K562 (cell line): ENCODE measurements at regions not wholly inside any gene's neighbourhood (a gene's known extent, or its start where the extent isn't known, plus 50 kb on each side); places are given as distances from the start of the nearest gene placed in this dataset.

Source experiments
- ATAC-seq: fragments of 200-7000 bp; cut with Tn5 transposase; 3 replicates; pipeline ENCODE4 v1.9.1; 2020; ENCODE audit warnings: moderate library complexity
- BruUV-seq: library from RNA; stranded (reverse); fragments of 400-500 nt; replicated peaks from 2 replicates; lab custom pipeline; 2021; lab: Mats Ljungman, UMichigan
- CTCF ChIA-PET: fragments of 300-600 bp; formaldehyde crosslinking; extraction: SDS; loops from one replicate; lab custom pipeline; 2021; ENCODE audit warnings: low intra/inter-chr PET ratio; lab: Yijun Ruan, JAX
- POLR2A ChIA-PET: fragments of 300-600, 350-650 bp; sonication (Branson Sonifier 250); formaldehyde crosslinking; extraction: SDS; loops from one replicate; lab custom pipeline; 2021; ENCODE audit warnings: antibody characterized with exemption, inconsistent platforms; lab: Yijun Ruan, JAX
- DNase-seq, 4 experiments: peaks; one replicate each; pipeline versions ENCODE4 v3.0.0 to v3.0.0-alpha.2; 2011 to 2018; ENCODE audit warnings: low spot score in 3 of 4, mixed read lengths in 3 of 4; ENCODE audit errors: extremely low read depth in 1 of 4
- FAIRE-seq: peaks from 2 replicates; lab custom pipeline; 2011; peaks lifted over from hg19 to GRCh38; lab: Jason Lieb, UNC
- H2AFZ ChIP-seq: 2 replicates; pipeline ENCODE4 v1.6.0; 2011; ENCODE audit warnings: low read depth, low read length, control low read depth, inconsistent platforms
- H3K27ac ChIP-seq: fragments of 200-600 bp; 3 replicates; pipeline ENCODE4 v1.8.0; 2011; ENCODE audit warnings: low read depth, mild to moderate bottlenecking, control low read depth, inconsistent platforms, low read length, moderate library complexity, mixed read lengths; ENCODE audit errors: extremely low read depth
- H3K27me3 ChIP-seq, 2 experiments: fragments of 300-600 bp in 1 of 2; 2 replicates in 1 of 2; 3 replicates in 1 of 2; pipeline versions ENCODE4 v1.6.0 to v1.8.0; 2011; ENCODE audit warnings: inconsistent platforms in 2 of 2, low read length in 2 of 2, mild to moderate bottlenecking in 1 of 2, mixed read lengths in 1 of 2, moderate library complexity in 1 of 2; ENCODE audit not compliant: control insufficient read depth in 2 of 2, insufficient read depth in 2 of 2
- H3K36me3 ChIP-seq: fragments of 300-600 bp; 3 replicates; pipeline ENCODE4 v1.8.0; 2011; ENCODE audit warnings: mild to moderate bottlenecking, low read length, inconsistent platforms; ENCODE audit not compliant: control insufficient read depth, insufficient read depth
- H3K4me1 ChIP-seq, 2 experiments: fragments of 200-600 bp in 1 of 2; replicated peaks in 1 of 2; 2 replicates in 1 of 2; 3 replicates in 1 of 2; pipeline versions ENCODE4 v1.5.1 to v1.8.0; 2011; ENCODE audit warnings: inconsistent platforms in 2 of 2, low read length in 2 of 2, mild to moderate bottlenecking in 1 of 2, mixed read lengths in 1 of 2, moderate library complexity in 1 of 2; ENCODE audit not compliant: control insufficient read depth in 2 of 2, insufficient read depth in 2 of 2
- H3K4me2 ChIP-seq: 2 replicates; pipeline ENCODE4 v1.6.1; 2011; ENCODE audit warnings: low read length, control low read depth, inconsistent platforms, mixed read lengths; ENCODE audit not compliant: insufficient read depth
- H3K4me3 ChIP-seq: fragments of 200-600 bp; sonication (generic), shearing (Covaris generic); 2 replicates; pipeline ENCODE4 v1.5.1; 2016; ENCODE audit warnings: control low read depth, inconsistent platforms
- H3K79me2 ChIP-seq: fragments of 200-600 bp; 3 replicates; pipeline ENCODE4 v1.8.0; 2011; ENCODE audit warnings: low read length, inconsistent platforms; ENCODE audit not compliant: control insufficient read depth, insufficient read depth
- H3K9ac ChIP-seq, 2 experiments: 2 replicates each; pipeline versions ENCODE4 v1.6.0 to v1.6.1; 2011; ENCODE audit warnings: low read depth in 2 of 2, low read length in 2 of 2, control low read depth in 1 of 2, inconsistent platforms in 1 of 2, mild to moderate bottlenecking in 1 of 2, mixed read lengths in 1 of 2; ENCODE audit not compliant: insufficient read depth in 1 of 2
- H3K9me1 ChIP-seq: one replicate; pipeline ENCODE4 v1.6.0; 2011; ENCODE audit warnings: inconsistent platforms, mild to moderate bottlenecking, low read length, moderate library complexity; ENCODE audit not compliant: control insufficient read depth, insufficient read depth
- H3K9me3 ChIP-seq: replicated peaks from 2 replicates; pipeline ENCODE4 v1.5.1; 2011; ENCODE audit warnings: low read depth, low read length, inconsistent platforms; ENCODE audit not compliant: control insufficient read depth, insufficient read depth
- H4K20me1 ChIP-seq: replicated peaks from 2 replicates; pipeline ENCODE4 v1.6.1; 2011; ENCODE audit warnings: low read length, inconsistent platforms, mixed read lengths; ENCODE audit not compliant: control insufficient read depth, insufficient read depth
- C11orf30 ChIP-seq: fragments of 450-650 bp; IDR thresholded peaks from 2 replicates; pipeline ENCODE4 v1.6.1; 2016; ENCODE audit warnings: low read depth, mild to moderate bottlenecking
- CREB1 ChIP-seq, 2 experiments: sonication (generic) in 1 of 2; formaldehyde crosslinking in 1 of 2; IDR thresholded peaks; 2 replicates each; pipeline versions ENCODE4 v1.6.1 to v1.8.0; 2012 to 2022; ENCODE audit warnings: inconsistent platforms in 1 of 2, mild to moderate bottlenecking in 1 of 2, missing genetic modification reagents in 1 of 2, moderate library complexity in 1 of 2
- E2F3 ChIP-seq: fragments of 250-450 bp; sonication (Bioruptor Pico); IDR thresholded peaks from 2 replicates; pipeline ENCODE4 v1.4.0; 2020; ENCODE audit warnings: mild to moderate bottlenecking
- FOXJ2 ChIP-seq: fragments of 200-800 bp; sonication (Bioruptor generic); IDR thresholded peaks from 2 replicates; pipeline ENCODE4 v1.6.1; 2016; ENCODE audit warnings: missing genetic modification characterization, missing compliant biosample characterization
- GTF2A2 ChIP-seq: IDR thresholded peaks from 2 replicates; pipeline ENCODE4 v1.6.1; 2016; ENCODE audit warnings: mild to moderate bottlenecking, missing genetic modification characterization, missing compliant biosample characterization
- JUND ChIP-seq, 2 experiments: IDR thresholded peaks; 2 replicates in 1 of 2; 3 replicates in 1 of 2; pipeline ENCODE4 v1.6.1; 2011; ENCODE audit warnings: borderline replicate concordance in 2 of 2, low read depth in 2 of 2, low read length in 2 of 2, improper control_type of control experiment in 1 of 2, missing biosample characterization in 1 of 2, missing genetic modification characterization in 1 of 2, missing genetic modification reagents in 1 of 2
- MTA2 ChIP-seq: fragments of 450-650 bp; IDR thresholded peaks from 2 replicates; pipeline ENCODE4 v1.6.1; 2016; ENCODE audit warnings: low read depth
- TCF7 ChIP-seq: sonication (generic); IDR thresholded peaks from 2 replicates; pipeline ENCODE4 v1.6.1; 2016; ENCODE audit warnings: antibody characterized with exemption, borderline replicate concordance
- WHSC1 ChIP-seq: IDR thresholded peaks from one replicate; pipeline ENCODE4 v1.6.1; 2012; ENCODE audit warnings: low read length, control low read depth, inconsistent platforms
- ZNF431 ChIP-seq: sonication (generic); formaldehyde crosslinking; IDR thresholded peaks from 2 replicates; pipeline ENCODE4 v1.8.0; 2022; ENCODE audit warnings: mild to moderate bottlenecking, missing genetic modification reagents
- in situ Hi-C: fragments of 300-500 bp; cut with MboI; formaldehyde crosslinking; loops from 4 replicates; pipeline ENCODE4 v1.15.0; 2018; ENCODE audit warnings: inconsistent platforms, mixed read lengths
- intact Hi-C: fragments of 100-400 bp; cut with micrococcal nuclease; formaldehyde crosslinking; loops from 2 replicates; pipeline ENCODE4 v1.14.2; 2022
- TF ChIP-seq, protein P1 (sequence below): sonication (generic); formaldehyde crosslinking; IDR thresholded peaks from 2 replicates; pipeline ENCODE4 v1.8.0; 2023; ENCODE audit warnings: mild to moderate bottlenecking, missing genetic modification reagents
- TF ChIP-seq, protein P2 (sequence below): fragments of 450-650 bp; IDR thresholded peaks from 2 replicates; pipeline ENCODE4 v1.6.1; 2016; ENCODE audit warnings: missing biosample characterization, missing genetic modification characterization
- TF ChIP-seq, protein P3 (sequence below), 3 experiments: fragments of 200-800 bp in 1 of 3; sonication (Bioruptor generic) in 1 of 3; sonication (generic) in 1 of 3; formaldehyde crosslinking in 1 of 3; IDR thresholded peaks; 2 replicates each; pipeline versions ENCODE4 v1.6.1 to v1.8.0; 2016 to 2022; ENCODE audit warnings: mild to moderate bottlenecking in 2 of 3, missing compliant biosample characterization in 2 of 3, missing genetic modification characterization in 2 of 3, missing genetic modification reagents in 1 of 3
- TF ChIP-seq, protein P4 (sequence below): sonication (generic); formaldehyde crosslinking; IDR thresholded peaks from 2 replicates; pipeline ENCODE4 v1.8.0; 2022; ENCODE audit warnings: mild to moderate bottlenecking, low read depth, missing genetic modification reagents

DNA sequence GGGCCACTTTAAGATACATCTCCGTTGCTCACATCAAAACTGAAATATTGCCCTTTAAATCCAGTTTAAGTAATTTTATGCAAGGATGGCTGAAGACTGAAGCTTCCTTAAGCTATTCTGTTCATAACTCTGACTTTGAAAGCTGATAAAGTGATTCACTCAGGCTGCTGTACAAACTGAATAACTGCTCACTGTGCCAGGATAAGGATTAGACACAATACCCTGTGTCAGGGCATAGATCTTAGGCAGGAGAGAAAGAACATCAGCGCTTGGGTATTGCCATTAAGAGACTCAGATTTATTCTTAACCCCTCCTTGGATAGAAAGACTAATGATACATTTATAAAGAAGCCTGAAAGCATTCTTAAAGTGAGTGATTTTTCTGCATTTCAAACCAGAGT, 614.5 kb upstream of the ZWINT start (continued):
- TF ChIP-seq, protein P1, sequence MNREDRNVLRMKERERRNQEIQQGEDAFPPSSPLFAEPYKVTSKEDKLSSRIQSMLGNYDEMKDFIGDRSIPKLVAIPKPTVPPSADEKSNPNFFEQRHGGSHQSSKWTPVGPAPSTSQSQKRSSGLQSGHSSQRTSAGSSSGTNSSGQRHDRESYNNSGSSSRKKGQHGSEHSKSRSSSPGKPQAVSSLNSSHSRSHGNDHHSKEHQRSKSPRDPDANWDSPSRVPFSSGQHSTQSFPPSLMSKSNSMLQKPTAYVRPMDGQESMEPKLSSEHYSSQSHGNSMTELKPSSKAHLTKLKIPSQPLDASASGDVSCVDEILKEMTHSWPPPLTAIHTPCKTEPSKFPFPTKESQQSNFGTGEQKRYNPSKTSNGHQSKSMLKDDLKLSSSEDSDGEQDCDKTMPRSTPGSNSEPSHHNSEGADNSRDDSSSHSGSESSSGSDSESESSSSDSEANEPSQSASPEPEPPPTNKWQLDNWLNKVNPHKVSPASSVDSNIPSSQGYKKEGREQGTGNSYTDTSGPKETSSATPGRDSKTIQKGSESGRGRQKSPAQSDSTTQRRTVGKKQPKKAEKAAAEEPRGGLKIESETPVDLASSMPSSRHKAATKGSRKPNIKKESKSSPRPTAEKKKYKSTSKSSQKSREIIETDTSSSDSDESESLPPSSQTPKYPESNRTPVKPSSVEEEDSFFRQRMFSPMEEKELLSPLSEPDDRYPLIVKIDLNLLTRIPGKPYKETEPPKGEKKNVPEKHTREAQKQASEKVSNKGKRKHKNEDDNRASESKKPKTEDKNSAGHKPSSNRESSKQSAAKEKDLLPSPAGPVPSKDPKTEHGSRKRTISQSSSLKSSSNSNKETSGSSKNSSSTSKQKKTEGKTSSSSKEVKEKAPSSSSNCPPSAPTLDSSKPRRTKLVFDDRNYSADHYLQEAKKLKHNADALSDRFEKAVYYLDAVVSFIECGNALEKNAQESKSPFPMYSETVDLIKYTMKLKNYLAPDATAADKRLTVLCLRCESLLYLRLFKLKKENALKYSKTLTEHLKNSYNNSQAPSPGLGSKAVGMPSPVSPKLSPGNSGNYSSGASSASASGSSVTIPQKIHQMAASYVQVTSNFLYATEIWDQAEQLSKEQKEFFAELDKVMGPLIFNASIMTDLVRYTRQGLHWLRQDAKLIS (CRISPR knock-in tag): no peak
- TF ChIP-seq, protein P2, sequence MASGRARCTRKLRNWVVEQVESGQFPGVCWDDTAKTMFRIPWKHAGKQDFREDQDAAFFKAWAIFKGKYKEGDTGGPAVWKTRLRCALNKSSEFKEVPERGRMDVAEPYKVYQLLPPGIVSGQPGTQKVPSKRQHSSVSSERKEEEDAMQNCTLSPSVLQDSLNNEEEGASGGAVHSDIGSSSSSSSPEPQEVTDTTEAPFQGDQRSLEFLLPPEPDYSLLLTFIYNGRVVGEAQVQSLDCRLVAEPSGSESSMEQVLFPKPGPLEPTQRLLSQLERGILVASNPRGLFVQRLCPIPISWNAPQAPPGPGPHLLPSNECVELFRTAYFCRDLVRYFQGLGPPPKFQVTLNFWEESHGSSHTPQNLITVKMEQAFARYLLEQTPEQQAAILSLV (tag): no peak

DNA sequence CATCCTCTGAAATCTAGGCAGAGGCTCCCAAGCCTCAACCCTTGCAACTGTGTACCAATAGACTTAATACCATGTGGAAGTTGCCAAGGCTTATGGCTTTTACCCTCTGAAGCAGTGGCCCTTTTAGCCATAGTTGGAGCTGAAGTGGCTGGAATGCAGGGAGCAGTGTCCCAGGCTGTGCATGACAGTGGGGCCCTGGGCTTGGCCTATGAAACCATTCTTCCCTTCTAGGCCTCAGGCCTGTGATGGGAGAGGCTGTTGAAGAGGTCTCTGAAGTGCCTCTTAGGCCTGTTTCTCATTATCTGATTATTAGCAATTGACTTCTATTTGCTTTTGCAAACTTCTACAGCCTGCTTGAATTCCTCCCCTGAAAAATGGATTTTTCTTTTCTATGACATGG, 612.7 kb upstream of the ZWINT start:
- intact Hi-C loops: no loop called here
- TF ChIP-seq, protein P3, sequence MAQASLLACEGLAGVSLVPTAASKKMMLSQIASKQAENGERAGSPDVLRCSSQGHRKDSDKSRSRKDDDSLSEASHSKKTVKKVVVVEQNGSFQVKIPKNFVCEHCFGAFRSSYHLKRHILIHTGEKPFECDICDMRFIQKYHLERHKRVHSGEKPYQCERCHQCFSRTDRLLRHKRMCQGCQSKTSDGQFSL (CRISPR knock-in tag; IDR thresholded peaks at IDR 0.05): no peak
- TF ChIP-seq, protein P3 (tag; IDR thresholded peaks at IDR 0.05): no peak
- TF ChIP-seq WHSC1: no peak
- no peak for TF ChIP-seq C11orf30
- no peak for TF ChIP-seq MTA2
- TF ChIP-seq TCF7: no peak
- no peak for TF ChIP-seq FOXJ2 (tag)
- TF ChIP-seq GTF2A2 (tag): no peak
- no peak for TF ChIP-seq CREB1 (IDR thresholded peaks at IDR 0.05)
- no peak for TF ChIP-seq CREB1 (CRISPR knock-in tag; IDR thresholded peaks at IDR 0.05)
- no peak for TF ChIP-seq ZNF431
- TF ChIP-seq, protein P4, sequence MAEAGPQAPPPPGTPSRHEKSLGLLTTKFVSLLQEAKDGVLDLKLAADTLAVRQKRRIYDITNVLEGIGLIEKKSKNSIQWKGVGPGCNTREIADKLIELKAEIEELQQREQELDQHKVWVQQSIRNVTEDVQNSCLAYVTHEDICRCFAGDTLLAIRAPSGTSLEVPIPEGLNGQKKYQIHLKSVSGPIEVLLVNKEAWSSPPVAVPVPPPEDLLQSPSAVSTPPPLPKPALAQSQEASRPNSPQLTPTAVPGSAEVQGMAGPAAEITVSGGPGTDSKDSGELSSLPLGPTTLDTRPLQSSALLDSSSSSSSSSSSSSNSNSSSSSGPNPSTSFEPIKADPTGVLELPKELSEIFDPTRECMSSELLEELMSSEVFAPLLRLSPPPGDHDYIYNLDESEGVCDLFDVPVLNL (CRISPR knock-in tag): no peak
- no peak for TF ChIP-seq JUND (IDR thresholded peaks at IDR 0.05; ENCODE audit: borderline replicate concordance, low read depth, low read length)
- TF ChIP-seq JUND (tag; IDR thresholded peaks at IDR 0.05; ENCODE audit: borderline replicate concordance, low read depth, low read length): no peak
- TF ChIP-seq E2F3 (CRISPR knock-in tag): no peak

More for the DNA sequence above, 612.7 kb upstream of the ZWINT start:
- CTCF ChIA-PET: no interaction called here
- DNase-seq (no peak), ATAC-seq (no peak), FAIRE-seq (no peak)
- Histone ChIP-seq H3K79me2 (no peaks in the 10 kb centered on the region), H3K4me1 (no peaks in the 10 kb centered on the region), H3K4me3 (no peak overlapping the region), H3K9me3 (no peaks in the 10 kb centered on the region), H4K20me1 (no peaks in the 10 kb centered on the region), H3K4me2 (no peak overlapping the region), H3K27ac (no peak overlapping the region), H3K36me3 (no peaks in the 10 kb centered on the region), H3K9me1 (no peaks in the 10 kb centered on the region), H2AFZ (no peak overlapping the region), H3K9ac (no peak overlapping the region), H3K27me3 (no peaks in the 10 kb centered on the region)
- in situ Hi-C loops: no loop called here
- BruUV-seq: no TSS peak
- POLR2A ChIA-PET: no interaction called here
